ENCODE measurements at regions not wholly inside any gene's neighbourhood (a gene's known extent, or its start where the extent isn't known, plus 50 kb on each side); places are given as distances from the start of the nearest gene placed in this dataset.

GRCh38 chr9:106655966-106656365 lies 207.0 kb upstream of the ZNF462 start:
- TF ChIP-seq CTCF (IDR thresholded peaks at IDR 0.05) (no peak), EZH2phosphoT487 (IDR thresholded peaks at IDR 0.05) (no peak), EZH2 (IDR thresholded peaks at IDR 0.05) (no peak)

Data from neural progenitor cell (in vitro differentiated cells).